ENCODE measurements at regions not wholly inside any gene's neighbourhood (a gene's known extent, or its start where the extent isn't known, plus 50 kb on each side); places are given as distances from the start of the nearest gene placed in this dataset.
"Not testable (repeated sequence)": the region's sequence is repeated elsewhere in the genome, so short reads cannot be mapped to it uniquely, and the experiment has no call there.

- TF ChIP-seq JUND (IDR thresholded peaks at IDR 0.05; ENCODE audit: low read depth): no peak
- in situ Hi-C loops (cut with HindIII; ENCODE audit: low pct_unique_long_range_greater_than_20kb, low sequenced_read_pairs): no loop called here
- no peak for DNase-seq (ENCODE audit: low read depth in 1 of 2, low spot score in 1 of 2)
Observed at GRCh38 chr4:77220828-77221613, 64.0 kb downstream of the CCNG2 start.

- DNase-seq (ENCODE audit: low read depth in 1 of 2, low spot score in 1 of 2): no peak
- in situ Hi-C loops (cut with HindIII; ENCODE audit: low pct_unique_long_range_greater_than_20kb, low sequenced_read_pairs): no loop called here
- TF ChIP-seq JUND (IDR thresholded peaks at IDR 0.05; ENCODE audit: low read depth): no peak
Observed at GRCh38 chr4:77225022-77225421, 68.0 kb downstream of the CCNG2 start.

GRCh38 chr4:77226939-77227705 is 70.1 kb downstream of the CCNG2 start:
- in situ Hi-C loops (cut with HindIII; ENCODE audit: low pct_unique_long_range_greater_than_20kb, low sequenced_read_pairs): no loop called here

GRCh38 chr4:77229433-77229832 is 72.4 kb downstream of the CCNG2 start:
- no peak for TF ChIP-seq JUND (IDR thresholded peaks at IDR 0.05; ENCODE audit: low read depth)
- no peak for DNase-seq (ENCODE audit: low read depth in 1 of 2, low spot score in 1 of 2)
- in situ Hi-C loops (cut with HindIII; ENCODE audit: low pct_unique_long_range_greater_than_20kb, low sequenced_read_pairs): no loop called here

More at GRCh38 chr4:77226939-77227705, 70.1 kb downstream of the CCNG2 start:
- no peak for DNase-seq (ENCODE audit: low read depth in 1 of 2, low spot score in 1 of 2)
- TF ChIP-seq JUND (IDR thresholded peaks at IDR 0.05; ENCODE audit: low read depth): no peak

- in situ Hi-C loops (cut with HindIII; ENCODE audit: low pct_unique_long_range_greater_than_20kb, low sequenced_read_pairs): no loop called here
- TF ChIP-seq JUND (IDR thresholded peaks at IDR 0.05; ENCODE audit: low read depth): no peak
- DNase-seq (ENCODE audit: low read depth in 1 of 2, low spot score in 1 of 2): no peak
Observed at GRCh38 chr4:77232653-77233052, 75.6 kb downstream of the CCNG2 start.

- DNase-seq (ENCODE audit: low read depth in 1 of 2, low spot score in 1 of 2): no peak
- TF ChIP-seq JUND (IDR thresholded peaks at IDR 0.05; ENCODE audit: low read depth): no peak
- in situ Hi-C loops (cut with HindIII; ENCODE audit: low pct_unique_long_range_greater_than_20kb, low sequenced_read_pairs): no loop called here
Observed at GRCh38 chr4:77235289-77235854, 78.4 kb downstream of the CCNG2 start.

GRCh38 chr4:77236806-77237205 is 79.8 kb downstream of the CCNG2 start:
- no peak for DNase-seq (ENCODE audit: low read depth in 1 of 2, low spot score in 1 of 2)
- in situ Hi-C loops (cut with HindIII; ENCODE audit: low pct_unique_long_range_greater_than_20kb, low sequenced_read_pairs): no loop called here
- TF ChIP-seq JUND (IDR thresholded peaks at IDR 0.05; ENCODE audit: low read depth): no peak

GRCh38 chr4:77240469-77241066 is 83.6 kb downstream of the CCNG2 start:
- TF ChIP-seq JUND (IDR thresholded peaks at IDR 0.05; ENCODE audit: low read depth): no peak
- in situ Hi-C loops (cut with HindIII; ENCODE audit: low pct_unique_long_range_greater_than_20kb, low sequenced_read_pairs): no loop called here
- peak; percentile 38 to 58 for DNase-seq (ENCODE audit: low read depth in 1 of 2, low spot score in 1 of 2)

GRCh38 chr4:77248805-77249204 is 91.8 kb downstream of the CCNG2 start:
- peak in 1 of 2 experiments; percentile 1 for DNase-seq (ENCODE audit: low read depth in 1 of 2, low spot score in 1 of 2)
- TF ChIP-seq JUND (IDR thresholded peaks at IDR 0.05; ENCODE audit: low read depth): no peak
- in situ Hi-C loops (cut with HindIII; ENCODE audit: low pct_unique_long_range_greater_than_20kb, low sequenced_read_pairs): no loop called here

GRCh38 chr4:77251751-77252150 is 94.7 kb downstream of the CCNG2 start:
- DNase-seq (ENCODE audit: low read depth in 1 of 2, low spot score in 1 of 2): no peak
- no peak for TF ChIP-seq JUND (IDR thresholded peaks at IDR 0.05; ENCODE audit: low read depth)

GRCh38 chr4:77263247-77263646 is 106.2 kb downstream of the CCNG2 start:
- TF ChIP-seq JUND (IDR thresholded peaks at IDR 0.05; ENCODE audit: low read depth): no peak
- DNase-seq (ENCODE audit: low read depth in 1 of 2, low spot score in 1 of 2): no peak
- in situ Hi-C loops (cut with HindIII; ENCODE audit: low pct_unique_long_range_greater_than_20kb, low sequenced_read_pairs): no loop called here

More at GRCh38 chr4:77251751-77252150, 94.7 kb downstream of the CCNG2 start:
- in situ Hi-C loops (cut with HindIII; ENCODE audit: low pct_unique_long_range_greater_than_20kb, low sequenced_read_pairs): no loop called here

- DNase-seq (ENCODE audit: low read depth in 1 of 2, low spot score in 1 of 2); in situ Hi-C loops (cut with HindIII; ENCODE audit: low pct_unique_long_range_greater_than_20kb, low sequenced_read_pairs): not testable (repeated sequence)
Observed at GRCh38 chr4:77263976-77264375, 107.0 kb downstream of the CCNG2 start.

Data from T47D (cell line).